Endothelial cell of umbilical vein (primary cell): ENCODE measurements at regions not wholly inside any gene's neighbourhood (a gene's known extent, or its start where the extent isn't known, plus 50 kb on each side); places are given as distances from the start of the nearest gene placed in this dataset.
"Not testable (repeated sequence)": the region's sequence is repeated elsewhere in the genome, so short reads cannot be mapped to it uniquely, and the experiment has no call there.

Experiments
- BruUV-seq: library from RNA; stranded (reverse); fragments of 400-500 nt; replicated peaks from 2 replicates; lab custom pipeline; 2021; lab: Mats Ljungman, UMichigan
- CTCF ChIA-PET: fragments of 300-600, 350-600 bp; sonication (Branson Sonifier 250); formaldehyde crosslinking; loops from one replicate; lab custom pipeline; 2021; ENCODE audit warnings: antibody characterized with exemption, inconsistent platforms; lab: Charles Lee
- POLR2A ChIA-PET: fragments of 300-600, 350-600 bp; sonication (Branson Sonifier 250); formaldehyde crosslinking; loops from one replicate; lab custom pipeline; 2021; ENCODE audit warnings: antibody characterized with exemption, inconsistent platforms; lab: Charles Lee
- DNase-seq: peaks from one replicate; pipeline ENCODE4 v3.0.0-alpha.2; 2011; ENCODE audit warnings: low read depth, low spot score
- FAIRE-seq: peaks from 2 replicates; lab custom pipeline; 2011; peaks lifted over from hg19 to GRCh38; lab: Jason Lieb, UNC
- H2AFZ ChIP-seq: 2 replicates; pipeline ENCODE4 v1.6.0; 2012; ENCODE audit warnings: low read depth, low read length, control low read depth, inconsistent platforms
- H3K27ac ChIP-seq: 2 replicates; pipeline ENCODE4 v1.5.1; 2011; ENCODE audit warnings: low read depth, mild to moderate bottlenecking, control low read depth, low read length, moderate library complexity; ENCODE audit not compliant: insufficient read depth
- H3K27me3 ChIP-seq, 2 experiments: 2 replicates each; pipeline versions ENCODE4 v1.6.0 to v1.6.1; 2011; ENCODE audit warnings: low read length in 2 of 2, mixed read lengths in 1 of 2; ENCODE audit not compliant: control insufficient read depth in 2 of 2, insufficient read depth in 2 of 2
- H3K36me3 ChIP-seq, 2 experiments: 2 replicates in 1 of 2; 3 replicates in 1 of 2; pipeline ENCODE4 v1.5.1; 2011; ENCODE audit warnings: low read length in 2 of 2, mild to moderate bottlenecking in 1 of 2, moderate library complexity in 1 of 2; ENCODE audit not compliant: control insufficient read depth in 2 of 2, insufficient read depth in 2 of 2; ENCODE audit errors: extremely low read depth in 1 of 2
- H3K4me1 ChIP-seq: 3 replicates; pipeline ENCODE4 v1.5.1; 2011; ENCODE audit warnings: mild to moderate bottlenecking, low read length; ENCODE audit not compliant: control insufficient read depth, insufficient read depth; ENCODE audit errors: extremely low read depth
- H3K4me2 ChIP-seq: 2 replicates; pipeline ENCODE4 v1.6.1; 2011; ENCODE audit warnings: low read length, control low read depth, mixed read lengths; ENCODE audit not compliant: insufficient read depth
- H3K4me3 ChIP-seq, 3 experiments: fragments of 200-600 bp in 1 of 3; sonication (generic), shearing (Covaris generic) in 1 of 3; replicated peaks in 1 of 3; 2 replicates each; pipeline ENCODE4 v1.5.1; 2011 to 2016; ENCODE audit warnings: control low read depth in 3 of 3, low read length in 3 of 3, mild to moderate bottlenecking in 2 of 3, inconsistent platforms in 1 of 3, low read depth in 1 of 3, moderate library complexity in 1 of 3; ENCODE audit not compliant: insufficient read depth in 1 of 3
- H3K79me2 ChIP-seq: 2 replicates; pipeline ENCODE4 v1.6.0; 2012; ENCODE audit warnings: low read length, inconsistent platforms; ENCODE audit not compliant: control insufficient read depth, insufficient read depth
- H3K9ac ChIP-seq: replicated peaks from 2 replicates; pipeline ENCODE3; 2011; ENCODE audit warnings: low read length, control low read depth; ENCODE audit not compliant: insufficient read depth; ENCODE audit errors: extremely low read depth
- H3K9me1 ChIP-seq: replicated peaks from 3 replicates; pipeline ENCODE4 v1.6.0; 2011; ENCODE audit warnings: mild to moderate bottlenecking, low read length; ENCODE audit not compliant: control insufficient read depth, insufficient read depth; ENCODE audit errors: extremely low read depth
- H3K9me3 ChIP-seq: replicated peaks from 2 replicates; pipeline ENCODE4 v1.5.1; 2012; ENCODE audit warnings: low read length, inconsistent platforms; ENCODE audit not compliant: control insufficient read depth, insufficient read depth
- H4K20me1 ChIP-seq: replicated peaks from 2 replicates; pipeline ENCODE3; 2011; ENCODE audit warnings: mild to moderate bottlenecking, low read length; ENCODE audit not compliant: control insufficient read depth, insufficient read depth; ENCODE audit errors: extremely low read depth
- dilution Hi-C: fragments of 300-500 bp; cut with MboI; formaldehyde crosslinking; loops from one replicate; pipeline ENCODE4 v1.15.0; 2019; ENCODE audit warnings: low sequenced_read_pairs; ENCODE audit not compliant: extremely low pct_ligation_motif_present
- intact Hi-C: fragments of 100-400 bp; cut with micrococcal nuclease; formaldehyde crosslinking; loops from one replicate; pipeline ENCODE4 v1.10.0; 2022
- TF ChIP-seq, protein P1 (sequence below): IDR thresholded peaks from 2 replicates; pipeline ENCODE4 v1.6.1; 2011; ENCODE audit not compliant: insufficient read depth, insufficient read length

DNA sequence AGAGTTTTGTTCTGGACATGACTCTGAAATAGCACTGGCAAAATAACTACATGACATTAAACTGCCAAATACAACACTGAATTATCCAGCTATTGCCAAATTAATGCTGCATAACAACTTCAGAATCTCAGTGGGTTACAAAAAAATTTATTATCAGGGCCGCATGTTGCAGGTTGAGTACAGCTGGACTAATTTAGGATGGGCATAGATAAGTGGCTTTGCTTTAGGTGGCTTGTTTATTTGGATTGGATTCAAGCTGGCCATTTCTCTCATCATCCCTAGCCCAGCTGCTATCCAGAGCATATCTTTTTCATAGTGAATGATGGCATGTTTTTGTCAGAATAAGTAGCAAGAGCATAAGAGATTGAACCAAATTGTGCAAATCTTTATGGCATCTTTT lies 1277.1 kb downstream of the REEP3 start:
- Histone ChIP-seq H3K27ac (no peak overlapping the region), H3K9me1 (no peaks in the 10 kb centered on the region), H3K4me3 (no peak overlapping the region), H4K20me1 (no peaks in the 10 kb centered on the region), H3K4me2 (no peak overlapping the region), H3K9me3 (no peaks in the 10 kb centered on the region), H3K27me3 (no peaks in the 10 kb centered on the region), H3K79me2 (no peaks in the 10 kb centered on the region), H3K9ac (no peak overlapping the region), H3K36me3 (no peaks in the 10 kb centered on the region), H3K4me1 (no peaks in the 10 kb centered on the region), H2AFZ (no peak overlapping the region)
- intact Hi-C loops: no loop called here
- POLR2A ChIA-PET: no interaction called here
- FAIRE-seq: no peak
- DNase-seq: no peak
- TF ChIP-seq, protein P1, sequence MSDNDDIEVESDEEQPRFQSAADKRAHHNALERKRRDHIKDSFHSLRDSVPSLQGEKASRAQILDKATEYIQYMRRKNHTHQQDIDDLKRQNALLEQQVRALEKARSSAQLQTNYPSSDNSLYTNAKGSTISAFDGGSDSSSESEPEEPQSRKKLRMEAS: no peak
- no TSS peak for BruUV-seq
- dilution Hi-C loops: no loop called here
- CTCF ChIA-PET: no interaction called here

DNA sequence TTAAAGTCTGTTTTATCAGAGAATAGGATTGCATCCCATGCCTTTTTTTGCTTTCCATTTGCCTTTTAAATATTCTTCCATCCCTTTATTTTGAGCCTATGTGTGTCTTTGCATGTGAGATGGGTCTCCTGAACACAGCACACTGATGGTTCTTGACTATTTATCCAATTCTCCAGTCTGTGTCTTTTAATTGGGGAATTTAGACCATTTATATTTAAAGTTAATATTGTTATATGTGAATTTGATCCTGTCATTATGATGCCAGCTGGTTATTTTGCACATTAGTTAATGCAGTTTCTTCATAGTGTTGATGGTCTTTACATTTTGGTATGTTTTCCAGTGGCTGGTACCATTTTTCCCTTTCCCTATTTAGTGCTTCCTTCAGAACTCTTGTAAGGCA lies 1287.0 kb downstream of the REEP3 start:
- intact Hi-C loops, H3K9ac ChIP-seq, H3K36me3 ChIP-seq, CTCF ChIA-PET, H3K4me3 ChIP-seq, dilution Hi-C loops, H3K27me3 ChIP-seq, H2AFZ ChIP-seq, BruUV-seq, H3K4me2 ChIP-seq, H4K20me1 ChIP-seq, H3K4me1 ChIP-seq, POLR2A ChIA-PET, H3K9me3 ChIP-seq, H3K79me2 ChIP-seq, DNase-seq, H3K27ac ChIP-seq, H3K9me1 ChIP-seq, FAIRE-seq: not testable (repeated sequence)

DNA sequence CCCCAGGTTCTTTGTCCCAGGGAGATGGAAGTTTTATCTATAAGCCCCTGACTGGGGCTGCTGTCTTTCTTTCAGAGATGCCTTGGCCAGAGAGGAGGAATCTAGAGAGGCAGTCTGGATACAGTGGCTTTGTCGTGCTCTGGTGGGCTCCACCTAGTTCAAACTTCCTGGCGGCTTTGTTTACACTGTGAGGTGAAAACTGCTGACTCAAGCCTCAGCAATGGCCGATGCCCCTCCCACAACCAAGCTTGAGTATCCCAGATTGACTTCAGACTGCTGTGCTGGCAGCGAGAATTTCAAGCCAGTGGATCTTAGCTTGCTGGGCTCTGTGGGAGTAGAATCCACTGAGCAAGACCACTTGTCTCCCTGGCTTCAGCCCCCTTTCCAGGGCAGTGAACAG lies 1288.8 kb downstream of the REEP3 start:
- H3K36me3 ChIP-seq, H3K79me2 ChIP-seq, dilution Hi-C loops, FAIRE-seq, H3K4me1 ChIP-seq, CTCF ChIA-PET, H3K4me3 ChIP-seq, H3K27me3 ChIP-seq, H3K9me3 ChIP-seq, intact Hi-C loops, H3K4me2 ChIP-seq, POLR2A ChIA-PET, H3K27ac ChIP-seq, H3K9ac ChIP-seq, H4K20me1 ChIP-seq, BruUV-seq, H3K9me1 ChIP-seq: not testable (repeated sequence)
- H2AFZ ChIP-seq: peak overlapping the region; percentile 73
- peak; percentile 8 for DNase-seq
